WTC11 (cell line): ENCODE measurements at regions not wholly inside any gene's neighbourhood (a gene's known extent, or its start where the extent isn't known, plus 50 kb on each side); places are given as distances from the start of the nearest gene placed in this dataset.

Experiments used
- ATAC-seq: fragments of 200-7000 bp; cut with Tn5 transposase; 2 replicates; pipeline ENCODE4 v1.10.0; 2021; ENCODE audit warnings: mild to moderate bottlenecking, moderate library complexity
- CTCF ChIA-PET: fragments of 300-600 bp; sonication (Branson Sonifier 250); formaldehyde crosslinking; loops from one replicate; lab custom pipeline; 2021; ENCODE audit warnings: antibody characterized with exemption; lab: Charles Lee
- POLR2A ChIA-PET: fragments of 350-600 bp; sonication (Branson Sonifier 250); formaldehyde crosslinking; loops from one replicate; lab custom pipeline; 2021; ENCODE audit warnings: antibody characterized with exemption; lab: Charles Lee
- DNase-seq: peaks from one replicate; pipeline ENCODE4 v3.0.0; 2021; ENCODE audit warnings: low spot score
- H3K27ac Mint-ChIP-seq: 2 replicates; pipeline ENCODE4 v1.8.0; 2021; ENCODE audit warnings: mixed read lengths
- H3K27me3 Mint-ChIP-seq: 2 replicates; pipeline ENCODE4 v1.8.0; 2021; ENCODE audit warnings: low read depth, mild to moderate bottlenecking, moderate library complexity, mixed read lengths
- H3K36me3 Mint-ChIP-seq: 2 replicates; pipeline ENCODE4 v1.8.0; 2021; ENCODE audit warnings: mixed read lengths
- H3K4me1 Mint-ChIP-seq: 2 replicates; pipeline ENCODE4 v1.8.0; 2022; ENCODE audit warnings: mixed read lengths
- H3K4me3 Mint-ChIP-seq: 2 replicates; pipeline ENCODE4 v1.8.0; 2021; ENCODE audit warnings: mild to moderate bottlenecking, moderate library complexity, mixed read lengths
- H3K9me3 Mint-ChIP-seq: 2 replicates; pipeline ENCODE4 v1.8.0; 2021; ENCODE audit warnings: mixed read lengths
- ESRRA ChIP-seq: sonication (generic); formaldehyde crosslinking; IDR thresholded peaks from 2 replicates; pipeline ENCODE4 v1.8.1; 2022; ENCODE audit warnings: mild to moderate bottlenecking, missing genetic modification reagents, borderline replicate concordance
- ETV6 ChIP-seq: sonication (generic); formaldehyde crosslinking; IDR thresholded peaks from 2 replicates; pipeline ENCODE4 v1.8.1; 2022; ENCODE audit warnings: mild to moderate bottlenecking, missing genetic modification reagents
- FOXP1 ChIP-seq: sonication (generic); formaldehyde crosslinking; IDR thresholded peaks from 2 replicates; pipeline ENCODE4 v1.8.0; 2022; ENCODE audit warnings: missing genetic modification reagents, mild to moderate bottlenecking, moderate library complexity, borderline replicate concordance
- GABPB1 ChIP-seq: sonication (generic); formaldehyde crosslinking; IDR thresholded peaks from 2 replicates; pipeline ENCODE4 v1.8.1; 2023; ENCODE audit warnings: mild to moderate bottlenecking, missing genetic modification reagents
- HMGA2 ChIP-seq: fragments of 250-450 bp; sonication (Bioruptor Pico); IDR thresholded peaks from 2 replicates; pipeline ENCODE4 v1.4.0; 2021; ENCODE audit warnings: mild to moderate bottlenecking, moderate library complexity
- IRF2 ChIP-seq: sonication (generic); formaldehyde crosslinking; IDR thresholded peaks from 2 replicates; pipeline ENCODE4 v1.8.0; 2022; ENCODE audit warnings: low read depth, missing genetic modification reagents, borderline replicate concordance
- JAZF1 ChIP-seq: fragments of 250-450 bp; sonication (Bioruptor Pico); IDR thresholded peaks from 2 replicates; pipeline ENCODE4 v1.9.0; 2021; ENCODE audit warnings: moderate library complexity, mild to moderate bottlenecking, inconsistent platforms
- MXD4 ChIP-seq: fragments of 250-450 bp; sonication (Bioruptor Pico); IDR thresholded peaks from 2 replicates; pipeline ENCODE4 v1.8.0; 2021; ENCODE audit warnings: mild to moderate bottlenecking, moderate library complexity, borderline replicate concordance
- NFE2L1 ChIP-seq: sonication (generic); formaldehyde crosslinking; IDR thresholded peaks from 2 replicates; pipeline ENCODE4 v1.8.1; 2023; ENCODE audit warnings: missing genetic modification reagents
- NR1H2 ChIP-seq: sonication (generic); formaldehyde crosslinking; IDR thresholded peaks from 2 replicates; pipeline ENCODE4 v1.9.0; 2021; ENCODE audit warnings: mild to moderate bottlenecking, moderate library complexity, missing genetic modification reagents
- RELA ChIP-seq: sonication (generic); formaldehyde crosslinking; IDR thresholded peaks from 2 replicates; pipeline ENCODE4 v1.8.1; 2022; ENCODE audit warnings: missing genetic modification reagents, mild to moderate bottlenecking, borderline replicate concordance
- RORB ChIP-seq: fragments of 250-450 bp; sonication (Bioruptor Pico); IDR thresholded peaks from 2 replicates; pipeline ENCODE4 v1.9.0; 2021; ENCODE audit warnings: mild to moderate bottlenecking
- SMAD3 ChIP-seq: sonication (generic); formaldehyde crosslinking; IDR thresholded peaks from 2 replicates; pipeline ENCODE4 v1.8.0; 2022; ENCODE audit warnings: missing genetic modification reagents, mild to moderate bottlenecking, borderline replicate concordance
- ZBTB21 ChIP-seq: sonication (generic); formaldehyde crosslinking; IDR thresholded peaks from 2 replicates; pipeline ENCODE4 v1.8.1; 2023; ENCODE audit warnings: mild to moderate bottlenecking, missing genetic modification reagents, borderline replicate concordance
- ZNF138 ChIP-seq: sonication (generic); formaldehyde crosslinking; conservative IDR thresholded peaks from 2 replicates; pipeline ENCODE4 v1.8.1; 2022; ENCODE audit warnings: mild to moderate bottlenecking, moderate library complexity, missing genetic modification reagents
- ZNF232 ChIP-seq: sonication (generic); formaldehyde crosslinking; IDR thresholded peaks from 2 replicates; pipeline ENCODE4 v1.8.0; 2022; ENCODE audit warnings: mild to moderate bottlenecking, missing genetic modification reagents
- ZNF416 ChIP-seq: fragments of 250-450 bp; sonication (Bioruptor Pico); IDR thresholded peaks from 2 replicates; pipeline ENCODE4 v1.9.0; 2021; ENCODE audit warnings: mild to moderate bottlenecking, inconsistent platforms
- TF ChIP-seq, protein P1 (sequence below): sonication (generic); formaldehyde crosslinking; conservative IDR thresholded peaks from 2 replicates; pipeline ENCODE4 v1.8.1; 2023; ENCODE audit warnings: mild to moderate bottlenecking, low read depth, missing genetic modification reagents, moderate library complexity
- TF ChIP-seq, protein P2 (sequence below): sonication (generic); formaldehyde crosslinking; IDR thresholded peaks from 2 replicates; pipeline ENCODE4 v1.8.0; 2023; ENCODE audit warnings: missing genetic modification reagents
- TF ChIP-seq, protein P3 (sequence below): sonication (generic); formaldehyde crosslinking; IDR thresholded peaks from 2 replicates; pipeline ENCODE4 v1.8.0; 2022; ENCODE audit warnings: mild to moderate bottlenecking, missing genetic modification reagents
- TF ChIP-seq, protein P4 (sequence below): sonication (generic); formaldehyde crosslinking; IDR thresholded peaks from 2 replicates; pipeline ENCODE4 v1.8.0; 2022; ENCODE audit warnings: missing genetic modification reagents
- TF ChIP-seq, protein P5 (sequence below): fragments of 250-450 bp; sonication (Bioruptor Pico); IDR thresholded peaks from 2 replicates; pipeline ENCODE4 v1.9.0; 2021; ENCODE audit warnings: moderate library complexity, mild to moderate bottlenecking, inconsistent platforms, borderline replicate concordance
- TF ChIP-seq, protein P6 (sequence below): fragments of 250-450 bp; sonication (Bioruptor Pico); IDR thresholded peaks from 2 replicates; pipeline ENCODE4 v1.9.0; 2021; ENCODE audit warnings: mild to moderate bottlenecking, borderline replicate concordance

DNA sequence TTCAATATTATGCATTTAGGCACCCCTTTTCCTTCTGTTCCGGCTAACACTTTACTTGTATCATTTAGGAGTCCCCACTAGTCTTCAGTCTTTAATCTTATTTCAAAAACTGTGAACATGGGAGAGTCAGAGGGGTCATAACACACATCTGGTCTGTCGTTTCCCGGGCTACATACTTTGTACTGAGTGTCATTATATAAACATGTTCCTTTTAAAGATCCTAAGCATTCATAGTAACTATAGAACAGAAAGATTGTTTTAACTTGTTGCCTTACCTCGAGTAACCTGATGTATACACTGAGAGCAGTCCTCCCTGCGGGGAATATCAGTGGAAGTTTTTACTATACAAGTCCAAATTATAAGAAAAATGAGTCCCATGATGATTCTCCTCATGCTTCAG lies 78.2 kb upstream of the VEPH1 start:
- CTCF ChIA-PET, result interaction anchor here (1.3 kb wide), 1 partner anchor 9 kb away, joined by 15 read pairs; no protein-coding TSS in a partner anchor
- H3K27ac Mint-ChIP-seq, result no peak overlapping the region
- ATAC-seq (no peak), DNase-seq (no peak)
- H3K4me3 Mint-ChIP-seq, result no peak overlapping the region
- TF ChIP-seq, protein P1, sequence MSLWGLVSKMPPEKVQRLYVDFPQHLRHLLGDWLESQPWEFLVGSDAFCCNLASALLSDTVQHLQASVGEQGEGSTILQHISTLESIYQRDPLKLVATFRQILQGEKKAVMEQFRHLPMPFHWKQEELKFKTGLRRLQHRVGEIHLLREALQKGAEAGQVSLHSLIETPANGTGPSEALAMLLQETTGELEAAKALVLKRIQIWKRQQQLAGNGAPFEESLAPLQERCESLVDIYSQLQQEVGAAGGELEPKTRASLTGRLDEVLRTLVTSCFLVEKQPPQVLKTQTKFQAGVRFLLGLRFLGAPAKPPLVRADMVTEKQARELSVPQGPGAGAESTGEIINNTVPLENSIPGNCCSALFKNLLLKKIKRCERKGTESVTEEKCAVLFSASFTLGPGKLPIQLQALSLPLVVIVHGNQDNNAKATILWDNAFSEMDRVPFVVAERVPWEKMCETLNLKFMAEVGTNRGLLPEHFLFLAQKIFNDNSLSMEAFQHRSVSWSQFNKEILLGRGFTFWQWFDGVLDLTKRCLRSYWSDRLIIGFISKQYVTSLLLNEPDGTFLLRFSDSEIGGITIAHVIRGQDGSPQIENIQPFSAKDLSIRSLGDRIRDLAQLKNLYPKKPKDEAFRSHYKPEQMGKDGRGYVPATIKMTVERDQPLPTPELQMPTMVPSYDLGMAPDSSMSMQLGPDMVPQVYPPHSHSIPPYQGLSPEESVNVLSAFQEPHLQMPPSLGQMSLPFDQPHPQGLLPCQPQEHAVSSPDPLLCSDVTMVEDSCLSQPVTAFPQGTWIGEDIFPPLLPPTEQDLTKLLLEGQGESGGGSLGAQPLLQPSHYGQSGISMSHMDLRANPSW (CRISPR knock-in tag), result no peak
- TF ChIP-seq ZBTB21 (CRISPR knock-in tag) (no peak), ZNF232 (CRISPR knock-in tag) (no peak), JAZF1 (CRISPR knock-in tag) (no peak), ZNF138 (no peak), GABPB1 (no peak), RORB (CRISPR knock-in tag) (no peak), ESRRA (no peak), NFE2L1 (CRISPR knock-in tag) (no peak), ZNF416 (CRISPR knock-in tag) (no peak)
- TF ChIP-seq, protein P2, sequence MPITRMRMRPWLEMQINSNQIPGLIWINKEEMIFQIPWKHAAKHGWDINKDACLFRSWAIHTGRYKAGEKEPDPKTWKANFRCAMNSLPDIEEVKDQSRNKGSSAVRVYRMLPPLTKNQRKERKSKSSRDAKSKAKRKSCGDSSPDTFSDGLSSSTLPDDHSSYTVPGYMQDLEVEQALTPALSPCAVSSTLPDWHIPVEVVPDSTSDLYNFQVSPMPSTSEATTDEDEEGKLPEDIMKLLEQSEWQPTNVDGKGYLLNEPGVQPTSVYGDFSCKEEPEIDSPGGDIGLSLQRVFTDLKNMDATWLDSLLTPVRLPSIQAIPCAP (CRISPR knock-in tag), result no peak
- TF ChIP-seq, protein P3, sequence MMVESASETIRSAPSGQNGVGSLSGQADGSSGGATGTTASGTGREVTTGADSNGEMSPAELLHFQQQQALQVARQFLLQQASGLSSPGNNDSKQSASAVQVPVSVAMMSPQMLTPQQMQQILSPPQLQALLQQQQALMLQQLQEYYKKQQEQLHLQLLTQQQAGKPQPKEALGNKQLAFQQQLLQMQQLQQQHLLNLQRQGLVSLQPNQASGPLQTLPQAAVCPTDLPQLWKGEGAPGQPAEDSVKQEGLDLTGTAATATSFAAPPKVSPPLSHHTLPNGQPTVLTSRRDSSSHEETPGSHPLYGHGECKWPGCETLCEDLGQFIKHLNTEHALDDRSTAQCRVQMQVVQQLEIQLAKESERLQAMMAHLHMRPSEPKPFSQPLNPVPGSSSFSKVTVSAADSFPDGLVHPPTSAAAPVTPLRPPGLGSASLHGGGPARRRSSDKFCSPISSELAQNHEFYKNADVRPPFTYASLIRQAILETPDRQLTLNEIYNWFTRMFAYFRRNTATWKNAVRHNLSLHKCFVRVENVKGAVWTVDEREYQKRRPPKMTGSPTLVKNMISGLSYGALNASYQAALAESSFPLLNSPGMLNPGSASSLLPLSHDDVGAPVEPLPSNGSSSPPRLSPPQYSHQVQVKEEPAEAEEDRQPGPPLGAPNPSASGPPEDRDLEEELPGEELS (CRISPR knock-in tag), result no peak
- TF ChIP-seq, protein P4, sequence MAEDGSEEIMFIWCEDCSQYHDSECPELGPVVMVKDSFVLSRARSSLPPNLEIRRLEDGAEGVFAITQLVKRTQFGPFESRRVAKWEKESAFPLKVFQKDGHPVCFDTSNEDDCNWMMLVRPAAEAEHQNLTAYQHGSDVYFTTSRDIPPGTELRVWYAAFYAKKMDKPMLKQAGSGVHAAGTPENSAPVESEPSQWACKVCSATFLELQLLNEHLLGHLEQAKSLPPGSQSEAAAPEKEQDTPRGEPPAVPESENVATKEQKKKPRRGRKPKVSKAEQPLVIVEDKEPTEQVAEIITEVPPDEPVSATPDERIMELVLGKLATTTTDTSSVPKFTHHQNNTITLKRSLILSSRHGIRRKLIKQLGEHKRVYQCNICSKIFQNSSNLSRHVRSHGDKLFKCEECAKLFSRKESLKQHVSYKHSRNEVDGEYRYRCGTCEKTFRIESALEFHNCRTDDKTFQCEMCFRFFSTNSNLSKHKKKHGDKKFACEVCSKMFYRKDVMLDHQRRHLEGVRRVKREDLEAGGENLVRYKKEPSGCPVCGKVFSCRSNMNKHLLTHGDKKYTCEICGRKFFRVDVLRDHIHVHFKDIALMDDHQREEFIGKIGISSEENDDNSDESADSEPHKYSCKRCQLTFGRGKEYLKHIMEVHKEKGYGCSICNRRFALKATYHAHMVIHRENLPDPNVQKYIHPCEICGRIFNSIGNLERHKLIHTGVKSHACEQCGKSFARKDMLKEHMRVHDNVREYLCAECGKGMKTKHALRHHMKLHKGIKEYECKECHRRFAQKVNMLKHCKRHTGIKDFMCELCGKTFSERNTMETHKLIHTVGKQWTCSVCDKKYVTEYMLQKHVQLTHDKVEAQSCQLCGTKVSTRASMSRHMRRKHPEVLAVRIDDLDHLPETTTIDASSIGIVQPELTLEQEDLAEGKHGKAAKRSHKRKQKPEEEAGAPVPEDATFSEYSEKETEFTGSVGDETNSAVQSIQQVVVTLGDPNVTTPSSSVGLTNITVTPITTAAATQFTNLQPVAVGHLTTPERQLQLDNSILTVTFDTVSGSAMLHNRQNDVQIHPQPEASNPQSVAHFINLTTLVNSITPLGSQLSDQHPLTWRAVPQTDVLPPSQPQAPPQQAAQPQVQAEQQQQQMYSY (CRISPR knock-in tag), result no peak
- POLR2A ChIA-PET, result no interaction called here
- no peaks in the 10 kb centered on the region for H3K36me3 Mint-ChIP-seq
- no peaks in the 10 kb centered on the region for H3K27me3 Mint-ChIP-seq
- no peaks in the 10 kb centered on the region for H3K4me1 Mint-ChIP-seq
- H3K9me3 Mint-ChIP-seq, result peaks cover 19% of the 10 kb centered on the region

DNA sequence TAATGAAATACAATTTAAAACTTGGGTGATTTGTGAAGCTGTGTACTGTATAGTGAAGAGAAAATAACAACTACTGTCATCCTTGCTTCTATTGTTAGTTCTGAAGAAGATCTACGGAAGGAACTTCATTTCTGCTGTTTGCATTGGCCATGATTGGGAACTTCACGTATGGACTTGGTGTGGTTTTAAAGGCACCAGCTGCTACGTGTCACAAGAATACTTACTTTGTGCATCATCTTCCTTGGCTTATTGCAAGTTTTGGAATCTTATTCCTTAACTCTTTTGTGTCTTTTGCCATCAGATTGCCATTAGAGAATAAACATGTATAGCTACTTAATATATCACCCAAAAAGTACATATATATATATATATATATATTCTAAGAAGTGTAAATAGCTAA lies 75.0 kb upstream of the VEPH1 start:
- H3K36me3 Mint-ChIP-seq, result no peaks in the 10 kb centered on the region
- H3K4me3 Mint-ChIP-seq, result no peak overlapping the region
- ATAC-seq (no peak), DNase-seq (no peak)
- ChIA-PET POLR2A (no interaction called here), CTCF (interaction anchor here (1.7 kb wide), 1 partner anchor 29 kb away, joined by 3 read pairs; no protein-coding TSS in a partner anchor)
- H3K4me1 Mint-ChIP-seq, result no peaks in the 10 kb centered on the region
- peaks cover 10% of the 10 kb centered on the region for H3K9me3 Mint-ChIP-seq
- no peak overlapping the region for H3K27ac Mint-ChIP-seq
- no peaks in the 10 kb centered on the region for H3K27me3 Mint-ChIP-seq
- TF ChIP-seq, protein P5, sequence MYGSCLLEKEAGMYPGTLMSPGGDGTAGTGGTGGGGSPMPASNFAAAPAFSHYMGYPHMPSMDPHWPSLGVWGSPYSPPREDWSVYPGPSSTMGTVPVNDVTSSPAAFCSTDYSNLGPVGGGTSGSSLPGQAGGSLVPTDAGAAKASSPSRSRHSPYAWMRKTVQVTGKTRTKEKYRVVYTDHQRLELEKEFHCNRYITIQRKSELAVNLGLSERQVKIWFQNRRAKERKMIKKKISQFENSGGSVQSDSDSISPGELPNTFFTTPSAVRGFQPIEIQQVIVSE (CRISPR knock-in tag), result no peak
- TF ChIP-seq MXD4 (CRISPR knock-in tag), result no peak
- no peak for TF ChIP-seq IRF2 (CRISPR knock-in tag)
- TF ChIP-seq, protein P6, sequence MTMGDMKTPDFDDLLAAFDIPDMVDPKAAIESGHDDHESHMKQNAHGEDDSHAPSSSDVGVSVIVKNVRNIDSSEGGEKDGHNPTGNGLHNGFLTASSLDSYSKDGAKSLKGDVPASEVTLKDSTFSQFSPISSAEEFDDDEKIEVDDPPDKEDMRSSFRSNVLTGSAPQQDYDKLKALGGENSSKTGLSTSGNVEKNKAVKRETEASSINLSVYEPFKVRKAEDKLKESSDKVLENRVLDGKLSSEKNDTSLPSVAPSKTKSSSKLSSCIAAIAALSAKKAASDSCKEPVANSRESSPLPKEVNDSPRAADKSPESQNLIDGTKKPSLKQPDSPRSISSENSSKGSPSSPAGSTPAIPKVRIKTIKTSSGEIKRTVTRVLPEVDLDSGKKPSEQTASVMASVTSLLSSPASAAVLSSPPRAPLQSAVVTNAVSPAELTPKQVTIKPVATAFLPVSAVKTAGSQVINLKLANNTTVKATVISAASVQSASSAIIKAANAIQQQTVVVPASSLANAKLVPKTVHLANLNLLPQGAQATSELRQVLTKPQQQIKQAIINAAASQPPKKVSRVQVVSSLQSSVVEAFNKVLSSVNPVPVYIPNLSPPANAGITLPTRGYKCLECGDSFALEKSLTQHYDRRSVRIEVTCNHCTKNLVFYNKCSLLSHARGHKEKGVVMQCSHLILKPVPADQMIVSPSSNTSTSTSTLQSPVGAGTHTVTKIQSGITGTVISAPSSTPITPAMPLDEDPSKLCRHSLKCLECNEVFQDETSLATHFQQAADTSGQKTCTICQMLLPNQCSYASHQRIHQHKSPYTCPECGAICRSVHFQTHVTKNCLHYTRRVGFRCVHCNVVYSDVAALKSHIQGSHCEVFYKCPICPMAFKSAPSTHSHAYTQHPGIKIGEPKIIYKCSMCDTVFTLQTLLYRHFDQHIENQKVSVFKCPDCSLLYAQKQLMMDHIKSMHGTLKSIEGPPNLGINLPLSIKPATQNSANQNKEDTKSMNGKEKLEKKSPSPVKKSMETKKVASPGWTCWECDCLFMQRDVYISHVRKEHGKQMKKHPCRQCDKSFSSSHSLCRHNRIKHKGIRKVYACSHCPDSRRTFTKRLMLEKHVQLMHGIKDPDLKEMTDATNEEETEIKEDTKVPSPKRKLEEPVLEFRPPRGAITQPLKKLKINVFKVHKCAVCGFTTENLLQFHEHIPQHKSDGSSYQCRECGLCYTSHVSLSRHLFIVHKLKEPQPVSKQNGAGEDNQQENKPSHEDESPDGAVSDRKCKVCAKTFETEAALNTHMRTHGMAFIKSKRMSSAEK (CRISPR knock-in tag), result no peak
- TF ChIP-seq ETV6 (CRISPR knock-in tag), result no peak
- no peak for TF ChIP-seq HMGA2 (CRISPR knock-in tag)
- TF ChIP-seq FOXP1 (CRISPR knock-in tag), result no peak
- TF ChIP-seq NR1H2, result no peak
- no peak for TF ChIP-seq SMAD3
- no peak for TF ChIP-seq RELA (CRISPR knock-in tag)
- TF ChIP-seq GABPB1, result no peak
